LNCAP (cell line): ENCODE measurements at regions not wholly inside any gene's neighbourhood (a gene's known extent, or its start where the extent isn't known, plus 50 kb on each side); places are given as distances from the start of the nearest gene placed in this dataset.

ENCODE experiments used
- CTCF ChIP-seq: fragments of 450-650 bp; IDR thresholded peaks from 2 replicates; pipeline ENCODE4 v1.5.1; 2017; ENCODE audit warnings: mild to moderate bottlenecking

GRCh38 chr2:136257893-136258292 is 139.9 kb upstream of the CXCR4 start:
- no peak for TF ChIP-seq CTCF

- no peak for TF ChIP-seq CTCF
Measured at GRCh38 chr2:136255648-136256461, 137.9 kb upstream of the CXCR4 start.

GRCh38 chr2:136255127-136255526 is 137.2 kb upstream of the CXCR4 start:
- no peak for TF ChIP-seq CTCF

- no peak for TF ChIP-seq CTCF
Measured at GRCh38 chr2:136254681-136255080, 136.7 kb upstream of the CXCR4 start.

- no peak for TF ChIP-seq CTCF
Measured at GRCh38 chr2:136253288-136254004, 135.5 kb upstream of the CXCR4 start.

- TF ChIP-seq CTCF: no peak
Measured at GRCh38 chr2:136251885-136252585, 134.1 kb upstream of the CXCR4 start.

GRCh38 chr2:136251197-136251884 is 133.4 kb upstream of the CXCR4 start:
- TF ChIP-seq CTCF: no peak
